Tibial nerve (tissue), 4 donors: ENCODE measurements at regions not wholly inside any gene's neighbourhood (a gene's known extent, or its start where the extent isn't known, plus 50 kb on each side); places are given as distances from the start of the nearest gene placed in this dataset.

ENCODE experiments used
- CTCF ChIP-seq, 5 experiments: fragments of 200-600 bp in 3 of 5; fragments of 450-650 bp in 2 of 5; sonication (generic) in 3 of 5; IDR thresholded peaks; one replicate each; pipeline ENCODE4 v1.5.1; 2016 to 2019; ENCODE audit warnings: antibody characterized with exemption in 5 of 5, mild to moderate bottlenecking in 3 of 5, moderate library complexity in 2 of 5
- EP300 ChIP-seq, 2 donors: sonication (generic); formaldehyde crosslinking; IDR thresholded peaks; one replicate each; pipeline ENCODE4 v1.6.1; 2017; ENCODE audit warnings: antibody characterized with exemption in 2 of 2, mild to moderate bottlenecking in 1 of 2
- POLR2A ChIP-seq, 2 donors: fragments of 450-650 bp; IDR thresholded peaks; one replicate each; pipeline ENCODE4 v1.6.1; 2017; ENCODE audit warnings: antibody characterized with exemption in 2 of 2, mild to moderate bottlenecking in 2 of 2, moderate library complexity in 2 of 2

GRCh38 chr6:101326411-101326810 is 67.1 kb upstream of the GRIK2 start:
- no peak for TF ChIP-seq POLR2A (IDR thresholded peaks at IDR 0.05)
- no peak for TF ChIP-seq CTCF (IDR thresholded peaks at IDR 0.05)
- no peak for TF ChIP-seq EP300 (IDR thresholded peaks at IDR 0.05)
